IPS DF 4.7 (cell line): ENCODE measurements at regions not wholly inside any gene's neighbourhood (a gene's known extent, or its start where the extent isn't known, plus 50 kb on each side); places are given as distances from the start of the nearest gene placed in this dataset.

ENCODE experiments used
- DNase-seq: peaks from one replicate; pipeline ENCODE4 v3.0.0-alpha.2; 2013; ENCODE audit warnings: low spot score; ENCODE audit errors: extremely low read depth

GRCh38 chr13:47268270-47268669, 371.4 kb upstream of the HTR2A start:
- DNase-seq, result no peak

- no peak for DNase-seq
Observed at GRCh38 chr13:47258384-47258783, 361.5 kb upstream of the HTR2A start.

- no peak for DNase-seq
Observed at GRCh38 chr13:47256618-47257017, 359.8 kb upstream of the HTR2A start.

- DNase-seq, result no peak
Observed at GRCh38 chr13:47252627-47253026, 355.8 kb upstream of the HTR2A start.

- DNase-seq, result no peak
Observed at GRCh38 chr13:47251771-47252170, 354.9 kb upstream of the HTR2A start.

GRCh38 chr13:47250146-47250545, 353.3 kb upstream of the HTR2A start:
- no peak for DNase-seq

- no peak for DNase-seq
Observed at GRCh38 chr13:47249266-47249665, 352.4 kb upstream of the HTR2A start.

GRCh38 chr13:47241446-47241845, 344.6 kb upstream of the HTR2A start:
- no peak for DNase-seq

GRCh38 chr13:47239025-47239424, 342.2 kb upstream of the HTR2A start:
- no peak for DNase-seq

- DNase-seq, result no peak
Observed at GRCh38 chr13:47237571-47237970, 340.7 kb upstream of the HTR2A start.

- no peak for DNase-seq
Observed at GRCh38 chr13:47233734-47234133, 336.9 kb upstream of the HTR2A start.

GRCh38 chr13:47232516-47232915, 335.7 kb upstream of the HTR2A start:
- DNase-seq, result no peak

GRCh38 chr13:47230155-47230554, 333.3 kb upstream of the HTR2A start:
- no peak for DNase-seq

- DNase-seq, result no peak
Observed at GRCh38 chr13:47226516-47226915, 329.7 kb upstream of the HTR2A start.

- no peak for DNase-seq
Observed at GRCh38 chr13:47220453-47221140, 323.7 kb upstream of the HTR2A start.

- no peak for DNase-seq
Observed at GRCh38 chr13:47218611-47219010, 321.8 kb upstream of the HTR2A start.

- DNase-seq, result no peak
Observed at GRCh38 chr13:47216176-47216822, 319.4 kb upstream of the HTR2A start.

GRCh38 chr13:47215736-47216135, 318.9 kb upstream of the HTR2A start:
- DNase-seq, result no peak

GRCh38 chr13:47213047-47213446, 316.2 kb upstream of the HTR2A start:
- DNase-seq, result no peak

GRCh38 chr13:47211106-47211505, 314.3 kb upstream of the HTR2A start:
- DNase-seq, result no peak

- no peak for DNase-seq
Observed at GRCh38 chr13:47206111-47206510, 309.3 kb upstream of the HTR2A start.

GRCh38 chr13:47190696-47191305, 293.9 kb upstream of the HTR2A start:
- DNase-seq, result no peak

- DNase-seq, result no peak
Observed at GRCh38 chr13:47188802-47189201, 291.9 kb upstream of the HTR2A start.
